Stimulated activated CD8-positive, alpha-beta memory T cell treated with anti-CD3 and anti-CD28 coated beads, Interleukin-12 subunit alpha, Interleukin-12 subunit beta, amount 100 ng/mL, for 1 hour (primary cell): ENCODE measurements at regions not wholly inside any gene's neighbourhood (a gene's known extent, or its start where the extent isn't known, plus 50 kb on each side); places are given as distances from the start of the nearest gene placed in this dataset.

Source experiments
- DNase-seq: peaks from one replicate; pipeline ENCODE4 v3.0.0-alpha.2; 2020; ENCODE audit warnings: low read depth

DNA sequence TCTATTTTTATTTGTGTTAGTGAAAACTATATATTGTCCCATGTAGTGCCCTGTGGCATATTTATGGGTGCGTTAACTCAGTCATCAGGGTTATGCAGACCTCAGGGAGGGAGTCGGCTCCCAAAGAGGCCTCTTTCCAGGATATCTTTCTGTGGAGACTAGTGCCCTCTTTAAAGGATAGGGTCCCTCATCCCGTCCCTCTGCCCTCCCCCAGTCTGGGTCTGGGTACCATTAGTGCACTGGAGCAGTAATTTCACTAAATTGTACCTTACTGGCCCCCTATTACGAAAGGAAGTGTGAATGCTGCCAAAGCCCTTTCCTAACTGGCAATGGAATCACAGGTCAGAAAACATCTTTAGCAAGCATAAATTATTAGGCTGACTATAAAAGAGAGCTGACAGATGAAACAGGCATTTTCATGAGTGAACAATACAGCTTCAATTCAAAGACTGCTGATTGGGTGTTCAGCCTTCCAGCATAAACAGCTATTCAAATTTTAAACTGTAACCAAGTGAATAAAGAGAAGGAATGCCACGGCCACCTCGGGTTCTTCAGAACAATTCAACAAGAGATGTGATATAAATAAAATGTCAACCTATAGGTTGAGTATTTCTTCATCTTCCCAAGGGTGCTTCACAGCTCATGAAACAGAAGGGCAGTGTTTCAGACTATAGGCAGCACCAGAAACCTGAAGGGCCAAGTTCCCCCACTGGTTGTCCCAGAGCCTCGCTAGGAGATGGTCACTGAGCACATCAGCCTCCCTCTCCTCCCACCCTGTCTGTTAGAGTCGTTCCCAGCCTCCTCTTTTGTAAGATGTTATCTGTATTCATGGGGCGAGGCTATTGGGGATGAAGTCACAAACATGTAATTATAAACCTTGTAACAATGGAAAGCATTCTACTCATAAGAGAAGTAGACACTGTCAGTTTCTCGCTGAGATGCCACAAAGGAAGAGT lies 318.7 kb downstream of the TMEM161B start:
- no peak for DNase-seq

- no peak for DNase-seq
Observed at GRCh38 chr5:87948486-87948885, 320.2 kb downstream of the TMEM161B start.

- DNase-seq: no peak
Observed at GRCh38 chr5:87946271-87946670, 322.4 kb downstream of the TMEM161B start.

GRCh38 chr5:87945286-87945650 lies 323.4 kb downstream of the TMEM161B start:
- no peak for DNase-seq

DNA sequence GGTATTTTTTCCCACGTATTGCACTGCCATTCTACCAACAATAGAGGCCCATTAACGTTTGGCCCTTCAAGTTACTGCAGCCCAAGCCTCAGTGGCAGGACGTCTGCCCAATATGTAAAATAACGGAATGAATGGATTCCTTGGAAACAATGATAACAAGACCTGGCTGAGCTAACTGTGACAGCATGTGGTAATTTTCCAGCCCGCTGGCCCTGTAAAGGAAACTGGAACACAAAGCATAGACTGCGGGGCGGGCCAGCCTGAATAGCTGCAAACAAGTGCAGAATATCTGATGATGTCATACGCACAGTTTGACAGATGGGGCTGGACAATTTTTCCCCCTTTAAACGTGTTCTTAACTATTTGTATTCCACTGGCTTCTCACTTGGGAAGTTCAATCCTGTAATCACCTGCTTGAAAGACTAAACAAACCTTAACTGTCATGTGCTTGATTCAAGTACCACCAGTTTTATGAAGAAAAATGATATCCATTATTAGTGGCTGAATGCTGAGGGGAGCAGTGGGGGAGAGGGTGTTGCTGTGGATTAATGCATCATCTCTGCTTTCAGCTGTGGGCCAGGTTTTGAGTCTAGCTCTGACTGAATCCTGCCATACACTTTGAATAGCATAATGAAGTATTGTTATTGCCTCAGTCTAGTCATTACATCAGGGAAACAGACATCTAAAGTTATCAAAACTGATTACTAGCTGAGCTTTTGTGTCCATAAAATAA lies 323.9 kb downstream of the TMEM161B start:
- DNase-seq: no peak

DNA sequence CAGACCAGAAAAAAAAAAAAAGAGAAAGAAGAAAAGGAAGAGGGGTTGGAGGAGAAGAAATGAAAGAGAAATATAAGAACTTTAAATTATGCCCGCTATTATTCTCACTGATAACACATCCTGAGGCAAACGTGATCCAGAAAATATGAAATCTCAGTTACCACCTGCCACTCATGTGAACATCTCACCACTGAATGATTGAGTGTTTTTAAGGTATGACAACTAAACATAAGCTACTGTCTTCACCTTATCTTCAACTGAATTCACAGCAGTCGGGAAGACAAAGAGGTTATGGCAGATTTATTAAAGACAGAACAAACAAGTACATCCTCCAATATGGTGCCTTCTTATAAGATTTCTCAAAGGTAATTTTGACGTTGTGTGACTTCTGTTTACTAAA lies 327.9 kb downstream of the TMEM161B start:
- no peak for DNase-seq

DNA sequence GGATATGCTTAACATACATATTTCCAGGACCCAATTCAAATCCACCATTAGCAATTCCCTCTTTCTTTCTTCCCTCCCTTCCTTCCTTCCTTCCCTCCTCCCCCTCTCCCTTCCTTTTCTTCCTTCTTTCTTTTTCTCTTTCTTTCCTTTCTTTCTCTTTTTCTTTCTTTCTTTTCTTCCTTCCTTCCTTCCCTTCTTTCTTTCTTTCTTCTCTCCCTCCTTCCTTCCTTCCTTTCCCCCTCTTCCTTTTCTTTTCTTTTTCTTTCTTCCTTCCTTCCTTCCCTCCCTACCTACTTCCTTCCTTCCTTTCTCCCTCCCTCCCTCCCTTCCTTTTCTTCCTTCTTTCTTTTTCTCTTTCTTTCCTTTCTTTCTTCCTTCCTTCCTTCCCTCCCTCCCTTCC lies 332.0 kb downstream of the TMEM161B start:
- DNase-seq: no peak

DNA sequence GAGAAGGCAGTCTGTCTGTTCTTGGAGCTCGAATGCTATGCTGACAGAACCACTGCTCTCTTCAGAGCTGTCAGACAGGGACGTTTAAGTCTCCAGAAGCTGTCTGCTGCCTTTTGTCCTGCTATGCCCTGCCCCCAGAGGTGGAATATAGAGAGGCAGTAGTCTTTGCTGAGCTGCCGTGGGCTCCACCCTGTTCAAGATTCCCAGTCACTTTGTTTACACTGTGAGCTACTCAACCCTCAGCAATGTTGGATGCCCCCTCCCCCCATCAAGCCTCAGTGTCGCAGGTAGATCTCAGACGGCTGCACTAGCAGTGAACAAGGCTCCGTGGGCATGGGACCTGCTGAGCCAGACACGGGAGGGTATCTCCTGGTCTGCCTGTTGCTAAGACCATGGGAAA lies 344.2 kb downstream of the TMEM161B start:
- DNase-seq: no peak

GRCh38 chr5:87916320-87916719 lies 352.3 kb downstream of the TMEM161B start:
- no peak for DNase-seq

DNA sequence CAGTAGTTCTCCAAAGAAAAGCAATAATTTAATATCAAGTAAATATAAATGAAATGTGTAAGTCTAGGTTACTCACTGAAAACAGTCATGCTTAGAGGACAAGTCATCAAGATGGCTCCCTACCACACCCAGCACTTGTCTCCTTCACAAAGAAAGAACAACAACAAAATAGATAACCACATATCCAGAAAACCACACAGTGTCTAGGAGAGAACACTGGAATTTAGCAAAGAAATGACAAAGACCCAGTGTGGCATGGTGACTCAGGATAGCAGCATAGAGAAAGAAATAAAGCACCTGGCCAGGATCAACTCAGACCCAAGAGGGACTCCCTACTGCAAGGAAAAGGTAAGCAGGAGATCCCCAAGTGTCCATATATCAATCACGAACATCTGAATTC lies 356.2 kb downstream of the TMEM161B start:
- DNase-seq: no peak

GRCh38 chr5:87909382-87909781 lies 359.3 kb downstream of the TMEM161B start:
- DNase-seq: no peak

GRCh38 chr5:87906962-87907361 lies 361.7 kb downstream of the TMEM161B start:
- DNase-seq: no peak

GRCh38 chr5:87900419-87900818 lies 368.2 kb downstream of the TMEM161B start:
- no peak for DNase-seq

- no peak for DNase-seq
Observed at GRCh38 chr5:87899721-87900131, 368.9 kb downstream of the TMEM161B start.

DNA sequence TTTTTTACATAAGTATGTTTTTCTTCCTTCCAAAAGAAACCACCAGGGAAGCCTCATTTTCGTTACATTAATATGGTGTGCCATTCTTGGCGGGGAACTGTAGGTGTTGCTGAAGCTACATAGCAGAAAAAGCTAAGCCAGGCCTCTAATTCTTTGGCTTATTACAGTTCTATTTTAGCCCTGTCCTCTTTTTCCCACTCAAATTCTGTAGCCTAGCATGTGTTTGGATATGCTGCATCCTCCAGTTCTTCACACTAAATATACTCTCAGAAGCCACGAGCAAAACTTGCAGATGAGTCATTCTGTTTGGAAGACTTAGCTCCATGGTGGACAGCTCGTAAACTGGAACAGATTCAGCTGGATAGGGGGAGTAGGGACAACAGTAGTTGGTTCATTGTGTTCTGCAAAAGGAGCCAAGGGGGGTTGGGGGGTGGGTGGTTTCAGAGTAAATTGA lies 369.4 kb downstream of the TMEM161B start:
- no peak for DNase-seq

DNA sequence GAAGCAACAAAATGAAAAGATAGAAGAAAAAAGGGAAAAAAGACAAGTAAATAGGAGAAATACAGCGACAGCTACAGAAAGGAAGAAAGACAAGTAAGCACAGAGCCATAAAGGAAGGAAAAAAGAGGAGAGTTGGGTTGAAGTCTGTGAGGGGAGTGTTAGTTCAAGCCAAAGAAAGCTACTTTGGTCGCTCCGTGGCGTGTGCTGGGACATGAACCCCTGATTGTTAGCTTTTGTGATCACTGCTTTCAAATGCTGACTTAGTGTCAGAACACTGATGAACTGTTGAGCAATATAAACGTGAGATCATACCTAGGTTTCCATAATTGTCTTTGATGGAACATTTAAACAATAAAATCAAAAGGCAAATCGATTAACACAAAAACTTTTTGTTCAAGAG lies 370.1 kb downstream of the TMEM161B start:
- no peak for DNase-seq

DNA sequence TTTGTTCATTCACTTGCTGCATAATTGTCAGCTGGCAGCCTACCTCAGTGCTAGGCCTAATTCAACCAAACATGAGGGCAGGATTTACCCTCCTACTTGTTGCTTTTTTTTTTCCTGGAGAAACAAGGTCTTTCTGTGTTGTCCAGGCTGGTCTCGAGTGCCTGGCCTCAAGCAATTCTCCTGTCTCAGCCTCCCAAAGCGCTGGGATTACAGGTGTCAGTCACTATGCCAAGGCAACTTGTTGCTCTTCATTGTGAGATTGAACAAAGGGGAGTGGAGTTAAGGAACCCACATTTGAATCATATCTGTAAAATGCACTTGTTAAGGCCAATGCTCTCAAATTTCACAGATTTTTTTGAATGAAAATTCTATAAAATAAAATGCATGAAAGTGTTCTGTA lies 380.5 kb downstream of the TMEM161B start:
- DNase-seq: no peak

- DNase-seq: no peak
Observed at GRCh38 chr5:87887247-87887646, 381.4 kb downstream of the TMEM161B start.

DNA sequence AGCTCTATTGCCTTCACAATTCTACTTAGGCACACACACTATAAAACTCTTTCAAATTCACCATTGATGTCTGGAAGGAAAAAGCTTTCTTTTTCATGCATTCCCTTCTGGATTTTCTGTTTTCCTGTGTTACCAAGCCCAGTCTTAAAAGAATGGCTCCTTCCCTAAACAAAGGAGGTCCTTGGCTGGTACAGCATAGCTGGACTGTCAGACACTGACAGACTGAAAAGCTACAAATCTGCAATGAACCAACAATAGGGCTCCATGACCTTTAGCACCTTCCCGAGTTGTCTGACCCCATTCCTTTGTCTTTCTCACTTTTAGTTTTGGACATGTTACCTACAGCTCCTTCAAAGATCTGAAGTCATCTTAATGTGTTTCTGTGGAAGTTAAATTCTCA lies 382.5 kb downstream of the TMEM161B start:
- no peak for DNase-seq

DNA sequence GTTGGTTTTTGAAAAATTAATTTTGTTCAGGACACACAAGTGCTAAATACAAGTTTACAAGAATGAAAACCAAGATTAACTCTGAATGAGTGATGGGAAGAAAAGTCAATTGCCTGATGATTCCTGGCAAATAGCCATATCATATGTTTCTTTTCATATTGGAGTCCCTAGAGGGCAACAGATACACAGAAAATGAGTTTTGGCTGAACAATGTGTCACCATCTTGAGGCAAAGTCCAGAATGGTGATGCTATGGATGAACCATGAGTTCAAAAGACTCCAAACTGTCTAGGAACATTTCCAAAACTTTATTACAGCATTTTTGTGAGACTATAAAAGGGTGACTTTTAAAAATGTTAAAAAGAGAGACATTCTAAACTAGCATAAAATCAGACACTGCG lies 382.9 kb downstream of the TMEM161B start:
- no peak for DNase-seq

DNA sequence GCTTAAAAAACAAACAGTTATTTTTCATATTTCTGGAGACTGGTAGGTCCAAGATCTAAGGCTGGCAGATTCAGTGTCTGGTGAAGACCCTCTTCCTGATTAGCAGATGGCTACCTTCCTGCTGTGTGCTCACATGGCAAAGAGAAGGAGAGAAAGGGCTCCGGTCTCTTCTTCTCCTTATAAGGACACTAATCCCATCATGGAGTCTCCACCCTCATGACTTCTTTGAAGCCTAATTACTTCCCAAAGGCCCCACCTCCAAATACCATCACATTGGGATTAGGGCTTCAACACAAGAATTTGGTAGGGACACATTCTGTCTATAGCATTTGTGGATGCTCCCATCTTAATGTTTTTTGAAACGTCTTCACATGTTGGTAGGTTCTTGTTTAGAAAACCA lies 391.1 kb downstream of the TMEM161B start:
- DNase-seq: no peak

DNA sequence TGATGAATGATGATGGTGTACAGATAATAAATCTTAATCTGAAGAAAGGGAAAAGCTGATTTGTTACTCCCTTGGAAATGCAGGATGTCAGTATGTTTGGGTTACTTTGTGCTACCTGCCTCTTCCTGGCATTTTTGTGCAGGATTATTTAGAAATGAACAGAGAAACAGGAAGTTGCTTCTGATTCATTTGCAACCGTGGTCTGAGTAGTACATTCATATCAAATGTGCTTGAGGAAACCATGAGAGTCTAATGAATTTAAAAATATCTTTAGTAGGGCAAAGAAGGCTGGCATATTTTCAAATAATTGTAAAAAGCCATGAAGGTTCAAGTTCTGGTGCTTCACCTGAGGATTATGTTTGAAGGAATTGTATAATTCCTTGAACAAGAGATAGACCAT lies 391.6 kb downstream of the TMEM161B start:
- no peak for DNase-seq

GRCh38 chr5:87876616-87877015 lies 392.0 kb downstream of the TMEM161B start:
- no peak for DNase-seq
